GM12878 (cell line): ENCODE measurements at regions not wholly inside any gene's neighbourhood (a gene's known extent, or its start where the extent isn't known, plus 50 kb on each side); places are given as distances from the start of the nearest gene placed in this dataset.

Experiments
- ATAC-seq: fragments of 200-7000 bp; cut with Tn5 transposase; 3 replicates; pipeline ENCODE4 v1.9.1; 2020; ENCODE audit warnings: mild to moderate bottlenecking, moderate library complexity
- BruUV-seq: library from RNA; stranded (reverse); fragments of 400-500 nt; replicated peaks from 2 replicates; lab custom pipeline; 2021; lab: Mats Ljungman, UMichigan
- CTCF ChIA-PET: fragments of 300-600 bp; sonication (Branson Sonifier 250); formaldehyde crosslinking; extraction: SDS; loops from one replicate; lab custom pipeline; 2021; ENCODE audit warnings: inconsistent platforms; lab: Yijun Ruan, JAX
- POLR2A ChIA-PET: fragments of 350-600 bp; formaldehyde crosslinking; extraction: SDS; loops from one replicate; lab custom pipeline; 2021; ENCODE audit warnings: inconsistent platforms; lab: Charles Lee
- RAD21 ChIA-PET: fragments of 300-600 bp; sonication (Branson Sonifier 250); formaldehyde crosslinking; loops from one replicate; lab custom pipeline; 2023; ENCODE audit warnings: antibody characterized with exemption; ENCODE audit not compliant: unreplicated experiment; lab: Charles Lee
- SMC1A ChIA-PET: fragments of 300-600 bp; sonication (Branson Sonifier 250); formaldehyde crosslinking; loops from one replicate; lab custom pipeline; 2023; ENCODE audit not compliant: unreplicated experiment, uncharacterized antibody; lab: Charles Lee
- DNase-seq: peaks from one replicate; pipeline ENCODE4 v3.0.0-alpha.2; 2011; ENCODE audit warnings: low read depth, low spot score
- FAIRE-seq: peaks from 3 replicates; lab custom pipeline; 2011; peaks lifted over from hg19 to GRCh38; lab: Jason Lieb, UNC
- H2AFZ ChIP-seq: 2 replicates; pipeline ENCODE4 v1.6.0; 2011; ENCODE audit warnings: low read depth, low read length, control low read depth; ENCODE audit not compliant: control insufficient read depth
- H3K27ac ChIP-seq: 2 replicates; pipeline ENCODE4 v1.5.1; 2011; ENCODE audit warnings: control low read depth; ENCODE audit not compliant: control insufficient read depth, insufficient read depth
- H3K27me3 ChIP-seq, 2 experiments: replicated peaks in 1 of 2; 2 replicates each; pipeline versions ENCODE4 v1.6.0 to v1.6.1; 2011; ENCODE audit warnings: low read length in 1 of 2; ENCODE audit not compliant: control insufficient read depth in 2 of 2, insufficient read depth in 2 of 2
- H3K36me3 ChIP-seq, 2 experiments: 2 replicates each; pipeline ENCODE4 v1.5.1; 2011; ENCODE audit warnings: low read length in 1 of 2; ENCODE audit not compliant: control insufficient read depth in 2 of 2, insufficient read depth in 2 of 2
- H3K4me1 ChIP-seq: 2 replicates; pipeline ENCODE4 v1.6.1; 2011; ENCODE audit warnings: mild to moderate bottlenecking, low read length, moderate library complexity, mixed read lengths; ENCODE audit not compliant: control insufficient read depth, insufficient read depth
- H3K4me2 ChIP-seq: 2 replicates; pipeline ENCODE4 v1.6.0; 2011; ENCODE audit warnings: control low read depth; ENCODE audit not compliant: control insufficient read depth, insufficient read depth
- H3K4me3 ChIP-seq: fragments of 200-600 bp; sonication (generic); 2 replicates; pipeline ENCODE4 v1.5.1; 2016
- H3K79me2 ChIP-seq: 2 replicates; pipeline ENCODE4 v1.6.0; 2011; ENCODE audit warnings: low read length; ENCODE audit not compliant: control insufficient read depth, insufficient read depth
- H3K9ac ChIP-seq: 2 replicates; pipeline ENCODE4 v1.8.0; 2011; ENCODE audit warnings: low read length, control low read depth, mixed read lengths; ENCODE audit not compliant: control insufficient read depth, insufficient read depth
- H3K9me3 ChIP-seq: replicated peaks from 3 replicates; pipeline ENCODE4 v1.5.1; 2011; ENCODE audit warnings: mild to moderate bottlenecking, low read length; ENCODE audit not compliant: control insufficient read depth, insufficient read depth
- H4K20me1 ChIP-seq: 2 replicates; pipeline ENCODE4 v1.6.0; 2011; ENCODE audit not compliant: control insufficient read depth, insufficient read depth
- BACH1 ChIP-seq: fragments of 450-650 bp; IDR thresholded peaks from 2 replicates; pipeline ENCODE4 v1.6.1; 2017; ENCODE audit warnings: mild to moderate bottlenecking, borderline replicate concordance
- CHD2 ChIP-seq: IDR thresholded peaks from 2 replicates; pipeline ENCODE4 v1.6.1; 2011; ENCODE audit warnings: low read depth, low read length, improper control_type of control experiment, borderline replicate concordance
- ESRRA ChIP-seq: IDR thresholded peaks from 2 replicates; pipeline ENCODE4 v1.6.1; 2012; ENCODE audit warnings: mild to moderate bottlenecking, low read length, improper control_type of control experiment
- FOXK2 ChIP-seq: fragments of 450-650 bp; IDR thresholded peaks from 2 replicates; pipeline ENCODE4 v1.6.1; 2017; ENCODE audit warnings: mild to moderate bottlenecking, moderate library complexity
- HDAC6 ChIP-seq: fragments of 200-600 bp; sonication (generic); IDR thresholded peaks from one replicate; pipeline ENCODE4 v1.8.0; 2017; ENCODE audit warnings: antibody characterized with exemption; ENCODE audit not compliant: unreplicated experiment
- MTA2 ChIP-seq: fragments of 450-650 bp; IDR thresholded peaks from 2 replicates; pipeline ENCODE4 v1.6.1; 2016; ENCODE audit warnings: low read depth, mild to moderate bottlenecking, moderate library complexity
- MYB ChIP-seq: fragments of 150-350 bp; IDR thresholded peaks from 2 replicates; pipeline ENCODE4 v1.6.1; 2014; ENCODE audit warnings: mild to moderate bottlenecking, low read depth, low read length, borderline replicate concordance
- NBN ChIP-seq: fragments of 450-650 bp; IDR thresholded peaks from 2 replicates; pipeline ENCODE4 v1.6.1; 2016
- NKRF ChIP-seq: fragments of 450-650 bp; conservative IDR thresholded peaks from 2 replicates; pipeline ENCODE4 v1.6.1; 2017; ENCODE audit warnings: mild to moderate bottlenecking, moderate library complexity
- NR2C1 ChIP-seq: fragments of 450-650 bp; IDR thresholded peaks from 2 replicates; pipeline ENCODE4 v1.6.1; 2017; ENCODE audit warnings: antibody characterized with exemption, mild to moderate bottlenecking, moderate library complexity
- REST ChIP-seq: IDR thresholded peaks from 2 replicates; pipeline ENCODE4 v1.6.1; 2012; ENCODE audit warnings: mild to moderate bottlenecking, low read depth, low read length
- TCF3 ChIP-seq: IDR thresholded peaks from 2 replicates; pipeline ENCODE4 v1.6.1; 2012; ENCODE audit warnings: low read depth, mild to moderate bottlenecking, low read length, borderline replicate concordance; ENCODE audit not compliant: insufficient read depth
- ZBTB33 ChIP-seq: fragments of 450-650 bp; IDR thresholded peaks from 2 replicates; pipeline ENCODE4 v1.6.1; 2017; ENCODE audit warnings: mild to moderate bottlenecking
- ZNF384 ChIP-seq: IDR thresholded peaks from 2 replicates; pipeline ENCODE4 v1.6.1; 2012; ENCODE audit warnings: low read depth, mild to moderate bottlenecking, low read length, improper control_type of control experiment, borderline replicate concordance
- WGBS: methylation state at CpG from one replicate; pipeline ENCODE4 v1.1.6; 2016; ENCODE audit warnings: low lambda C conversion rate; ENCODE audit not compliant: insufficient replicate concordance, insufficient coverage; ENCODE audit errors: missing lambda C conversion rate; 5-methylcytosine and 5-hydroxymethylcytosine counted together
- in situ Hi-C: fragments of 300-500 bp; cut with MboI; formaldehyde crosslinking; loops from 9 replicates; pipeline ENCODE4 v1.14.3; 2018; ENCODE audit warnings: mixed read lengths
- intact Hi-C: fragments of 100-400 bp; cut with micrococcal nuclease; formaldehyde crosslinking; loops from one replicate; pipeline ENCODE4 v1.14.2; 2022; ENCODE audit not compliant: unreplicated experiment

GRCh38 chr7:19463581-19463980 is 245.3 kb downstream of the POLR1F start (continued):
- TF ChIP-seq ESRRA (no peak), NR2C1 (no peak), NKRF (no peak), FOXK2 (no peak), ZBTB33 (no peak), MTA2 (no peak), BACH1 (no peak)

- no TSS peak for BruUV-seq
- Histone ChIP-seq H3K4me3 (no peak overlapping the region), H3K79me2 (no peaks in the 10 kb centered on the region), H3K9ac (no peak overlapping the region), H3K4me1 (no peaks in the 10 kb centered on the region), H4K20me1 (no peaks in the 10 kb centered on the region), H3K9me3 (no peaks in the 10 kb centered on the region), H2AFZ (no peak overlapping the region), H3K27ac (no peak overlapping the region), H3K4me2 (no peak overlapping the region), H3K36me3 (no peaks in the 10 kb centered on the region), H3K27me3 (no peaks in the 10 kb centered on the region)
- no peak for FAIRE-seq
- in situ Hi-C loops: no loop called here
- intact Hi-C loops: no loop called here
- ChIA-PET SMC1A (no interaction called here), CTCF (no interaction called here), POLR2A (no interaction called here), RAD21 (no interaction called here)
- WGBS: 0% methylated on average over 2 of the region's 2 CpGs
- DNase-seq: no peak
- TF ChIP-seq TCF3 (no peak), ZNF384 (no peak), REST (no peak), ZBTB33 (no peak), NBN (no peak), CHD2 (no peak), MYB (no peak), HDAC6 (no peak)
- ATAC-seq: no peak
Measured at GRCh38 chr7:19455623-19456022, 253.2 kb downstream of the POLR1F start.
